PFSK-1 (cell line): ENCODE measurements at regions not wholly inside any gene's neighbourhood (a gene's known extent, or its start where the extent isn't known, plus 50 kb on each side); places are given as distances from the start of the nearest gene placed in this dataset.

Source experiments
- POLR2AphosphoS5 ChIP-seq: IDR thresholded peaks from 2 replicates; pipeline ENCODE4 v1.6.1; 2012; ENCODE audit warnings: low read depth, mild to moderate bottlenecking, control low read depth, low read length, moderate library complexity
- TAF1 ChIP-seq: IDR thresholded peaks from 2 replicates; pipeline ENCODE4 v1.6.1; 2012; ENCODE audit warnings: low read length, control low read depth, borderline replicate concordance; ENCODE audit not compliant: insufficient read depth
- TF ChIP-seq, protein P1 (sequence below), 2 experiments: IDR thresholded peaks; 2 replicates each; pipeline versions ENCODE4 v1.6.1 to v1.8.0; 2011 to 2012; ENCODE audit warnings: low read depth in 2 of 2, low read length in 2 of 2, control low read depth in 1 of 2, inconsistent platforms in 1 of 2, mild to moderate bottlenecking in 1 of 2, moderate library complexity in 1 of 2; ENCODE audit not compliant: insufficient read depth in 1 of 2

DNA sequence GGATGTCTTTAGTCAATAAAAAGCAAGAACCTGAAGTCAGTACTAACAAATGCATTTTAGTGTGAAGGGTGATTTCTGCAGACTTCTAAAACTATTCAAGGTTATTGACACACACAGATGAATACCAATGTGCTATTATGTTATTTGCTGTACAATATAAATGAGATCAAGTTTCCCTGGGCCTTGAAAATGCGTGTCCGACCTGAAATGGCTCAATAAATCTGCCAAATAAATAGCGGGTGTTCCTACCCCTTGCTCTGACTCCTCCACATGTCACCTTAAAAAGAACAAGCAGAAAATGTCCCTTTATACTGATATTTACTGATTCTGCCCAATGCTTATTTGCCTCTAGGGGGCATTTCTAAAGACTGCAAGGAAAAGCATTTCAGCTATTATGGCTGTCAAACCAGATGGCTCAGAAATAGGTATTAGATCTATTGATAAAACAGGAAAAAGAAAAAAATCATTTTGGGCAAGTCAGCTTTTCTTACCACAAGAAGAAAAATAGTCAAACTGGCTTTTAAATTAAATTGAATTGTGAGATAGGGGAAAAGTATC, 367.3 kb upstream of the KITLG start:
- no peak for TF ChIP-seq TAF1
- TF ChIP-seq POLR2AphosphoS5, result no peak
- TF ChIP-seq, protein P1, sequence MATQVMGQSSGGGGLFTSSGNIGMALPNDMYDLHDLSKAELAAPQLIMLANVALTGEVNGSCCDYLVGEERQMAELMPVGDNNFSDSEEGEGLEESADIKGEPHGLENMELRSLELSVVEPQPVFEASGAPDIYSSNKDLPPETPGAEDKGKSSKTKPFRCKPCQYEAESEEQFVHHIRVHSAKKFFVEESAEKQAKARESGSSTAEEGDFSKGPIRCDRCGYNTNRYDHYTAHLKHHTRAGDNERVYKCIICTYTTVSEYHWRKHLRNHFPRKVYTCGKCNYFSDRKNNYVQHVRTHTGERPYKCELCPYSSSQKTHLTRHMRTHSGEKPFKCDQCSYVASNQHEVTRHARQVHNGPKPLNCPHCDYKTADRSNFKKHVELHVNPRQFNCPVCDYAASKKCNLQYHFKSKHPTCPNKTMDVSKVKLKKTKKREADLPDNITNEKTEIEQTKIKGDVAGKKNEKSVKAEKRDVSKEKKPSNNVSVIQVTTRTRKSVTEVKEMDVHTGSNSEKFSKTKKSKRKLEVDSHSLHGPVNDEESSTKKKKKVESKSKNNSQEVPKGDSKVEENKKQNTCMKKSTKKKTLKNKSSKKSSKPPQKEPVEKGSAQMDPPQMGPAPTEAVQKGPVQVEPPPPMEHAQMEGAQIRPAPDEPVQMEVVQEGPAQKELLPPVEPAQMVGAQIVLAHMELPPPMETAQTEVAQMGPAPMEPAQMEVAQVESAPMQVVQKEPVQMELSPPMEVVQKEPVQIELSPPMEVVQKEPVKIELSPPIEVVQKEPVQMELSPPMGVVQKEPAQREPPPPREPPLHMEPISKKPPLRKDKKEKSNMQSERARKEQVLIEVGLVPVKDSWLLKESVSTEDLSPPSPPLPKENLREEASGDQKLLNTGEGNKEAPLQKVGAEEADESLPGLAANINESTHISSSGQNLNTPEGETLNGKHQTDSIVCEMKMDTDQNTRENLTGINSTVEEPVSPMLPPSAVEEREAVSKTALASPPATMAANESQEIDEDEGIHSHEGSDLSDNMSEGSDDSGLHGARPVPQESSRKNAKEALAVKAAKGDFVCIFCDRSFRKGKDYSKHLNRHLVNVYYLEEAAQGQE (IDR thresholded peaks at IDR 0.05; ENCODE audit: insufficient read depth in 1 of 2, low read depth in 2 of 2, low read length in 2 of 2), result no peak
